ENCODE measurements at regions not wholly inside any gene's neighbourhood (a gene's known extent, or its start where the extent isn't known, plus 50 kb on each side); places are given as distances from the start of the nearest gene placed in this dataset.
"Not testable (repeated sequence)": the region's sequence is repeated elsewhere in the genome, so short reads cannot be mapped to it uniquely, and the experiment has no call there.

DNA sequence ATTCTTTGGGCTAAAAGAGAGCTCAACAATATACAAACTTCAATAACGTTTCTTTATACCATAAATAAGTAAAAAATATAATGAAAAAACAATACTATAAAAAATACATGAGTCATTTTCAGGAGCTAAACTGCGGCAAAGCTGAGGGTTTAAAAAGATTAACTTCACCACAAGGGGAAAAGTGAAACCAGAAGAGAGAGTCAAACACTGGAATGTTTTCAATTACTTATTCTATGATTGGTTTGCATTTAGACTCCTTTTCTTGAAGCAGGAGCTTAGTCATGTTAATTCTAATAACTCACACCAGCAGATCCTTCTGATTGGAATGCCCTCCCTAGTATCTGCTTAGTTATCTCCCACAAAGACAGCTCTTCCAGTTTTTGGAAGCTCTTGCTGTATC is 627.3 kb downstream of the UTRN start:
- Histone ChIP-seq H2AFZ (ENCODE audit: low read depth, low read length) (no peak overlapping the region), H3K4me3 (ENCODE audit: low read length) (no peak overlapping the region), H3K4me1 (ENCODE audit: insufficient read depth, low read length) (peaks cover 4% of the 10 kb centered on the region), H3K36me3 (ENCODE audit: insufficient read depth, low read length) (no peaks in the 10 kb centered on the region), H3K9me3 (ENCODE audit: low read length) (no peaks in the 10 kb centered on the region), H3K27me3 (ENCODE audit: insufficient read depth, low read length) (no peaks in the 10 kb centered on the region)

GRCh38 chr6:144918073-144918472 is 632.9 kb downstream of the UTRN start:
- Histone ChIP-seq H3K4me3 (ENCODE audit: low read length) (no peak overlapping the region), H3K27me3 (ENCODE audit: insufficient read depth, low read length) (no peaks in the 10 kb centered on the region), H3K36me3 (ENCODE audit: insufficient read depth, low read length) (no peaks in the 10 kb centered on the region), H3K4me1 (ENCODE audit: insufficient read depth, low read length) (peaks cover 15% of the 10 kb centered on the region), H3K9me3 (ENCODE audit: low read length) (no peaks in the 10 kb centered on the region), H2AFZ (ENCODE audit: low read depth, low read length) (no peak overlapping the region)

DNA sequence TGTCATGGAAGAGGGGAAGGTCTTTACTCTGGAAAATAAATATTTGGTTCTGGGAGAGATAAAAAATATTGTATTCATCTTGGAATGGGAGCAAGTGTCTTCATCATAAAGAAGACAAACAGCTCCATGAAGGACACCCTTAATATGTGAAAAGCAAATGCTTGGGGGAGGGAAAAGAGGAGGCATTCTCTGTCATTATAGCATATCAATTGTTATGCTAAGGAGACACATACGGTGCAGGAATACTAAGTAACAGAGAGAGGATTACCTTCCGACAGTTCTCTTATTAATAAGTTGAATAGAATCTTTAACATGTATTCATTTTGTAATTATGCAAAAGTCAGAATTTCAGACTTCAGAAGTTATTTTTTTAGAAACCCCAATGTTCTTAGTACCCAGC is 634.4 kb downstream of the UTRN start:
- no peaks in the 10 kb centered on the region for H3K9me3 ChIP-seq (ENCODE audit: low read length)
- H3K4me1 ChIP-seq (ENCODE audit: insufficient read depth, low read length): peaks cover 15% of the 10 kb centered on the region
- H2AFZ ChIP-seq (ENCODE audit: low read depth, low read length): no peak overlapping the region
- H3K27me3 ChIP-seq (ENCODE audit: insufficient read depth, low read length): no peaks in the 10 kb centered on the region
- H3K4me3 ChIP-seq (ENCODE audit: low read length): no peak overlapping the region
- H3K36me3 ChIP-seq (ENCODE audit: insufficient read depth, low read length): no peaks in the 10 kb centered on the region

DNA sequence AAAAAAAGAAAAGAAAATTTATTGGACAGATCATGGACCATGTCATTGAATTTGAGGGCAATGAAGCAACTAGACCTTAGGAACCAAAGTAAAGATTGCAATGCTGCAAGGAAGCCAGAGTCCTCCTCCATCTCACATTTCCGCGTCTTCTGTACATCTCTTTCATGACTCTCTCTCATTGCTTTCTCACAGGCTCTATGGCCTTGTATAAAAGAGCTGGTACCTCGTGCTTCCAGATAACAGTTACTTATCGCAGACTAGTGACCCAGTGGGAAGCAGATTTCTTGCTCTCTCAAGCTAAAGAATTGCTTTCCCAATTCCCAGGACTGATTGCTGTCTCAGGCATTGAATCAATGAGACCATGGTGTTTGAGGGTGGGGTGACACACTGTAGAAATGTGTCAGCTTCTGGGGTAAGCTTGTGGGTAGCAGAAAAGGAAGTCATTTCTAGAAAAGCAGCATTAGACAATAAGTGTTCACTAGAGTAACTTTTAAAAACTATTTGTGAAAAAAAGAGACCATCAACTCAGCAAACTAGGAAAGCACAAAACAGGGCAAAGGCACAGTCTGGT is 635.3 kb downstream of the UTRN start:
- no peaks in the 10 kb centered on the region for H3K36me3 ChIP-seq (ENCODE audit: insufficient read depth, low read length)

DNA sequence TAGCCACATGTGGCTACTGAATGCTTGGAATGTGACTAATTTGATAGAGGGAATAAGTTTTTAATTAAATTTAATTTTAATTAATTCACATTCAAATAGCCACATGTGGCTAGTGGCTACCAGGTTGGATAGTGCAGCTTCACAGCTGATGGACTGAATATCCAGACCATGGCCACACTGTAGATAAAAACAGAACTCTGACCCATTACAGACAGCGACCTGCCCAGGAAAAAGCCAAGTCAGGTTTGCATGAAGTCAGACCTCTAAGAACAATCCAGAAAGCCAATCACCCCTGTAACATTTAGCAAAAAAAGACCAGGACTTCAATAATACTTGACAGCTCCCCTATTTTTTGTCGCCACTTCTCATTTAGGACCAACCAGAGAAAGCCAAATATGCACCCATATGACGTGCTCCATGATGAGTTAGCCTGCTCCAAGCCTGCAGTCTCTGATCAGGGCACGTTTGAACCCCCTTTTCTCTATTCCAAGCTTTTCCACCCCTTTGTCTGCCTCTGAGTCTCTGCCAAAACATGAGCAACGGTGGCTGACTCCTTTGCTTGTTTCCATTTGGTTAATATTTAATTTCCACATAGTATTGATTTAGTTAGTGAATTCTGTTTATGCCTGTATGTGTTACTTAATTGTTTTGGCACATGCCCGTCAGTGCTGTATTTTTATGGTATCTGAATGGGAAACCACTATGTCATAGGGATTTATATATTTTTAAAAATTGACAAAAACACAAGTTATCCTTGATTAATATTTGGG is 636.3 kb downstream of the UTRN start:
- Histone ChIP-seq H2AFZ (ENCODE audit: low read depth, low read length) (no peak overlapping the region), H3K4me3 (ENCODE audit: low read length) (no peak overlapping the region), H3K27me3 (ENCODE audit: insufficient read depth, low read length) (no peaks in the 10 kb centered on the region), H3K9me3 (ENCODE audit: low read length) (no peaks in the 10 kb centered on the region), H3K4me1 (ENCODE audit: insufficient read depth, low read length) (peaks cover 15% of the 10 kb centered on the region), H3K36me3 (ENCODE audit: insufficient read depth, low read length) (no peaks in the 10 kb centered on the region)

More for the DNA sequence above, 635.3 kb downstream of the UTRN start:
- H3K27me3 ChIP-seq (ENCODE audit: insufficient read depth, low read length): no peaks in the 10 kb centered on the region
- no peak overlapping the region for H2AFZ ChIP-seq (ENCODE audit: low read depth, low read length)
- H3K9me3 ChIP-seq (ENCODE audit: low read length): no peaks in the 10 kb centered on the region
- peaks cover 15% of the 10 kb centered on the region for H3K4me1 ChIP-seq (ENCODE audit: insufficient read depth, low read length)
- H3K4me3 ChIP-seq (ENCODE audit: low read length): no peak overlapping the region

GRCh38 chr6:144922120-144922722 is 637.1 kb downstream of the UTRN start:
- H3K9me3 ChIP-seq (ENCODE audit: low read length): no peaks in the 10 kb centered on the region
- H2AFZ ChIP-seq (ENCODE audit: low read depth, low read length): no peak overlapping the region
- H3K4me3 ChIP-seq (ENCODE audit: low read length): no peak overlapping the region
- peaks cover 15% of the 10 kb centered on the region for H3K4me1 ChIP-seq (ENCODE audit: insufficient read depth, low read length)
- no peaks in the 10 kb centered on the region for H3K27me3 ChIP-seq (ENCODE audit: insufficient read depth, low read length)
- no peaks in the 10 kb centered on the region for H3K36me3 ChIP-seq (ENCODE audit: insufficient read depth, low read length)

- H3K27me3 ChIP-seq (ENCODE audit: insufficient read depth, low read length); H3K9me3 ChIP-seq (ENCODE audit: low read length); H2AFZ ChIP-seq (ENCODE audit: low read depth, low read length); H3K36me3 ChIP-seq (ENCODE audit: insufficient read depth, low read length); H3K4me3 ChIP-seq (ENCODE audit: low read length): not testable (repeated sequence)
- peaks cover 15% of the 10 kb centered on the region for H3K4me1 ChIP-seq (ENCODE audit: insufficient read depth, low read length)
Observed at GRCh38 chr6:144922771-144923490, 637.8 kb downstream of the UTRN start.

- H3K36me3 ChIP-seq (ENCODE audit: insufficient read depth, low read length); H3K27me3 ChIP-seq (ENCODE audit: insufficient read depth, low read length); H3K9me3 ChIP-seq (ENCODE audit: low read length); H2AFZ ChIP-seq (ENCODE audit: low read depth, low read length); H3K4me3 ChIP-seq (ENCODE audit: low read length): not testable (repeated sequence)
- H3K4me1 ChIP-seq (ENCODE audit: insufficient read depth, low read length): peaks cover 15% of the 10 kb centered on the region
Observed at GRCh38 chr6:144923491-144923787, 638.3 kb downstream of the UTRN start.

- Histone ChIP-seq H3K4me3 (ENCODE audit: low read length) (no peak overlapping the region), H3K9me3 (ENCODE audit: low read length) (no peaks in the 10 kb centered on the region)
Observed at GRCh38 chr6:144928847-144929246, 643.7 kb downstream of the UTRN start.

GRCh38 chr6:144929262-144929661 is 644.1 kb downstream of the UTRN start:
- no peaks in the 10 kb centered on the region for H3K4me1 ChIP-seq (ENCODE audit: insufficient read depth, low read length)
- no peak overlapping the region for H3K4me3 ChIP-seq (ENCODE audit: low read length)
- H3K27me3 ChIP-seq (ENCODE audit: insufficient read depth, low read length): no peaks in the 10 kb centered on the region
- no peaks in the 10 kb centered on the region for H3K9me3 ChIP-seq (ENCODE audit: low read length)
- H2AFZ ChIP-seq (ENCODE audit: low read depth, low read length): no peak overlapping the region
- H3K36me3 ChIP-seq (ENCODE audit: insufficient read depth, low read length): no peaks in the 10 kb centered on the region

More at GRCh38 chr6:144928847-144929246, 643.7 kb downstream of the UTRN start:
- Histone ChIP-seq H3K27me3 (ENCODE audit: insufficient read depth, low read length) (no peaks in the 10 kb centered on the region), H3K4me1 (ENCODE audit: insufficient read depth, low read length) (no peaks in the 10 kb centered on the region), H3K36me3 (ENCODE audit: insufficient read depth, low read length) (no peaks in the 10 kb centered on the region), H2AFZ (ENCODE audit: low read depth, low read length) (no peak overlapping the region)

GRCh38 chr6:144931172-144932035 is 646.3 kb downstream of the UTRN start:
- no peak overlapping the region for H2AFZ ChIP-seq (ENCODE audit: low read depth, low read length)
- no peaks in the 10 kb centered on the region for H3K27me3 ChIP-seq (ENCODE audit: insufficient read depth, low read length)
- H3K9me3 ChIP-seq (ENCODE audit: low read length): no peaks in the 10 kb centered on the region
- no peaks in the 10 kb centered on the region for H3K36me3 ChIP-seq (ENCODE audit: insufficient read depth, low read length)
- H3K4me3 ChIP-seq (ENCODE audit: low read length): no peak overlapping the region
- H3K4me1 ChIP-seq (ENCODE audit: insufficient read depth, low read length): peaks cover 5% of the 10 kb centered on the region

DNA sequence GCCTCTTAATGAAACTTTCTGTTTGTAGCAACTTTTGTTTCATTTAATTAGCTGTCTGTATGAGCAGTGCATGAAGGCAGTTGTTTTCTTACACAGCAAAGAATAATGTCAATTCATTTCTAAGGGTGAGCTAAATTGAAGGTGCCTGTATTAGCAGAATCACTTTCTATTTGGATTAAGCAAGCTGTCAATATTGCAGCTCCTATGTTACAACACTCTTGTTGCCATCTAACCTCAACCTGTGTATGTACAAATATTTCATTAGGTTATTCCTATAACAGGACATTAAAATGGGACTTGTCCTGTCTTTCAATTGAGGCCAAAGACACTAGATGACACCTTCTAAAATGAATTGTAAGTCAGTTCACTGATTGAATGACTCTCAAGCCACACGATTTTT is 647.5 kb downstream of the UTRN start:
- Histone ChIP-seq H3K27me3 (ENCODE audit: insufficient read depth, low read length) (no peaks in the 10 kb centered on the region), H3K4me3 (ENCODE audit: low read length) (no peak overlapping the region), H3K36me3 (ENCODE audit: insufficient read depth, low read length) (no peaks in the 10 kb centered on the region), H3K9me3 (ENCODE audit: low read length) (no peaks in the 10 kb centered on the region), H2AFZ (ENCODE audit: low read depth, low read length) (no peak overlapping the region), H3K4me1 (ENCODE audit: insufficient read depth, low read length) (peaks cover 5% of the 10 kb centered on the region)

Measured in neuron (in vitro differentiated cells).